ENCODE measurements at regions not wholly inside any gene's neighbourhood (a gene's known extent, or its start where the extent isn't known, plus 50 kb on each side); places are given as distances from the start of the nearest gene placed in this dataset.

GRCh38 chr16:29308644-29309546 is 97.6 kb downstream of the NPIPB11 start:
- no TSS peak for BruUV-seq (replicated peaks)
- H3K4me1 ChIP-seq (ENCODE audit: insufficient read depth, low read length, poor library complexity, severe bottlenecking) = no peaks in the 10 kb centered on the region

GRCh38 chr16:29307598-29308507 is 98.7 kb downstream of the NPIPB11 start:
- POLR2A ChIA-PET = no interaction called here
- Histone ChIP-seq H3K4me1 (ENCODE audit: insufficient read depth, low read length, poor library complexity, severe bottlenecking) (no peaks in the 10 kb centered on the region), H2AFZ (ENCODE audit: low read length) (no peak overlapping the region), H4K20me1 (ENCODE audit: insufficient read depth, low read length) (no peaks in the 10 kb centered on the region), H3K9me2 (ENCODE audit: insufficient read depth, low read length) (no peaks in the 10 kb centered on the region), H3K4me3 (ENCODE audit: low read depth, low read length, poor library complexity, severe bottlenecking) (no peak overlapping the region), H3K9me3 (ENCODE audit: low read length) (no peaks in the 10 kb centered on the region), H3K4me2 (ENCODE audit: low read length) (no peak overlapping the region), H3K36me3 (ENCODE audit: insufficient read depth, low read length) (no peaks in the 10 kb centered on the region), H3K27ac (ENCODE audit: low read depth, low read length, poor library complexity, severe bottlenecking) (no peak overlapping the region), H3K79me2 (ENCODE audit: insufficient read depth, low read depth, low read length) (no peaks in the 10 kb centered on the region)
- BruUV-seq (replicated peaks) = no TSS peak
- no peak for DNase-seq (ENCODE audit: low spot score)
- TF ChIP-seq CTCF (conservative IDR thresholded peaks at IDR 0.05; ENCODE audit: low read length) = no peak
- no peak for TF ChIP-seq EZH2phosphoT487 (IDR thresholded peaks at IDR 0.05; ENCODE audit: borderline replicate concordance, low read depth, low read length)
- CTCF ChIA-PET (ENCODE audit: unreplicated experiment) = no interaction called here
- intact Hi-C loops (cut with micrococcal nuclease; ENCODE audit: unreplicated experiment) = no loop called here

More at GRCh38 chr16:29308644-29309546, 97.6 kb downstream of the NPIPB11 start:
- no peaks in the 10 kb centered on the region for H3K9me2 ChIP-seq (ENCODE audit: insufficient read depth, low read length)
- H2AFZ ChIP-seq (ENCODE audit: low read length) = no peak overlapping the region
- intact Hi-C loops (cut with micrococcal nuclease; ENCODE audit: unreplicated experiment) = no loop called here
- no peaks in the 10 kb centered on the region for H4K20me1 ChIP-seq (ENCODE audit: insufficient read depth, low read length)
- no peak overlapping the region for H3K4me3 ChIP-seq (ENCODE audit: low read depth, low read length, poor library complexity, severe bottlenecking)
- ChIA-PET POLR2A (no interaction called here), CTCF (ENCODE audit: unreplicated experiment) (no interaction called here)
- H3K9me3 ChIP-seq (ENCODE audit: low read length) = no peaks in the 10 kb centered on the region
- H3K36me3 ChIP-seq (ENCODE audit: insufficient read depth, low read length) = no peaks in the 10 kb centered on the region
- no peak for DNase-seq (ENCODE audit: low spot score)
- no peak overlapping the region for H3K4me2 ChIP-seq (ENCODE audit: low read length)
- TF ChIP-seq CTCF (conservative IDR thresholded peaks at IDR 0.05; ENCODE audit: low read length) (no peak), EZH2phosphoT487 (IDR thresholded peaks at IDR 0.05; ENCODE audit: borderline replicate concordance, low read depth, low read length) (no peak)
- no peaks in the 10 kb centered on the region for H3K79me2 ChIP-seq (ENCODE audit: insufficient read depth, low read depth, low read length)
- no peak overlapping the region for H3K27ac ChIP-seq (ENCODE audit: low read depth, low read length, poor library complexity, severe bottlenecking)
